H4 (cell line): ENCODE measurements at regions not wholly inside any gene's neighbourhood (a gene's known extent, or its start where the extent isn't known, plus 50 kb on each side); places are given as distances from the start of the nearest gene placed in this dataset.
"Not testable (repeated sequence)": the region's sequence is repeated elsewhere in the genome, so short reads cannot be mapped to it uniquely, and the experiment has no call there.

Experiments used
- DNase-seq: peaks from one replicate; pipeline ENCODE4 v3.0.0-alpha.2; 2015; ENCODE audit warnings: low spot score

DNA sequence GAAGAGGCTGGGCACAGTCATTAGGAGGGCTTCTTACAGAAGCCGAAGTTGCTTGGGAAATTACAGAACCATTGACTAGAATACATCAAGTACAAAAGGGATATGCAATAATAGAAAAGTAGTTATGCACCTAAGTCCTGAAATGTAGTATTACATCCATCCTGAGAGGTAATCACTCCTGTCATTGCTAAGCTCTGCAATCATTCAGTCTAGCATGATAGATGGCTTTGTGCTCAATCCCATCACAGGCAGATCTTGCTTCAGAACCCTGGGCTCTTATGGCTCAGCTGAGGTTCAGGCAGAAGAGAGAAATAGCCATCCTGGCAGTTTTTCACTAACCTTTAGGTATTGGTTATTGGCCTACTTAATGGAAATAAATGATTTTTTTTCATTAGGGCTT lies 231.7 kb upstream of the AFF2 start:
- no peak for DNase-seq

DNA sequence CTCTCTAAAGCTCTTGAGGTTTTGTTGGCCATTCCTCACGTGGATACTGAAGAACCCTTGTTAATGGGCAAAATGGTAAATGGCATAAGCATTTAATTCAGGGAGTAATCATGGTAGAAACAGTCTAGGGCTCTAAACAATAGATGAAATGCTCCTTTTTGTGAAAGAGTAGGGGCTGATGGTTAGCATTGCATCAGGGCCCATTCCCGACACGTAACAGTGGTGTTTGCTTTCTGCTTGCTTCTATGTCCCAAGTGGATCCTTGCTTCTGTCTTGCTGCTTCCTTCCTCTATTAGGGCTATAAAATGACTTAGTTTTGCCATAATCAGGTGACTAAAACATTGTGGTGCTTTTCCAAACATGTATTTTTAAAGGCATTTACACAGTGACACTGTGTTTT lies 230.9 kb upstream of the AFF2 start:
- DNase-seq = no peak

DNA sequence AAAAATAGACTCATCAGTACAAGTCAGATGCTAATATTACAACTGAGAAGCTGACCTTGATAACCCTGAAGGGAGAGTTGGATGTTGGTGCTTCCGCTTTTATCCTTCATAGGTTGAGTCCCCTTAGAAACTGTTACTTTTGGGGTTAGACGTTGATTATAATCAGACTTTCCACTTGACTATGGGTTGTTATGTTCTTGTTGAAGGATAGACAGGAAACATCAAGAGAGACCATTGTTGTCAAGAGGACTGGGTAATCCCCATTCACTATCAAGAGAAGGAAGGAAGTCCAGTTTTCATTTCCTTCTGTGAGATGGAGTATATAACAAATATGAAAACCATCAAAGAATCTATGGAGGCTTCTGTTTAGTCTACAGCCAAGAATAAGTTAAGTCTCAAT lies 229.9 kb upstream of the AFF2 start:
- DNase-seq = no peak

DNA sequence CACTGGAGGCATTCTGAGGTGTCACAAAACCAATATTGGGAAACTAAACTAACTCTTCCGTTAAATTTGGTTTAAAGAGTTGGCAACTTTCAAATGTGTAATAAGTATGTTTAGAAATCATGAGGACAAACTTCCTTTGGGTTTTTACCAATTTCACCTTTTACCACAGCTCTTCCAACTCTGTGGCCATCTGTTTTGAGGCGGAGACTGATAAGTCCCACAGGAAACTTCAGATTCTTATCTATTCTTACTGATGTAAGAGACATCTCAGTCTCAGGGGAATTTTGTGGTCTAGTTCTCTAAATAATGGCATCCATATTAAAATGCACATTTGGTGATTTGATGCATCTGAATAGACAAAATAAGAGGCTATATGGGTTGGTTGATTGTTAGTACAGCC lies 229.2 kb upstream of the AFF2 start:
- no peak for DNase-seq

DNA sequence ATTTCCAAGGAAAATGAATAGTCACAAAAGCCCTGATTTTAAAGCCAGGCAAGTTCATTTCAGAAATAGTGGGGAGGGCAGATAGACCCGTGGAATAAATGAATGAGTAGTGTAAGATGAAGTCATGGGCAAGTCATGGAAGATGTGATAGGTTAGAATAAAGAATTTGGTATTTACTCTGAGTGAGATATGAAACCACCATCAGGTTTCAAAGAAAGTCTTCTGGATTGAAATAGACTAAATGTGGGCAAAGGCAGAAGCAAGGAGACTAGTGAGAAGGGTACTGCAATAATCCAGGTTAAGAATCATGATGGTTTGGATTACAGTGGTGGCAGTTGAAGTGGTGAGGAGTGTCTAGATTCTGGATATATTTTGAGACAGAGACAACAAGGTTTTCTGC lies 218.5 kb upstream of the AFF2 start:
- DNase-seq = no peak

DNA sequence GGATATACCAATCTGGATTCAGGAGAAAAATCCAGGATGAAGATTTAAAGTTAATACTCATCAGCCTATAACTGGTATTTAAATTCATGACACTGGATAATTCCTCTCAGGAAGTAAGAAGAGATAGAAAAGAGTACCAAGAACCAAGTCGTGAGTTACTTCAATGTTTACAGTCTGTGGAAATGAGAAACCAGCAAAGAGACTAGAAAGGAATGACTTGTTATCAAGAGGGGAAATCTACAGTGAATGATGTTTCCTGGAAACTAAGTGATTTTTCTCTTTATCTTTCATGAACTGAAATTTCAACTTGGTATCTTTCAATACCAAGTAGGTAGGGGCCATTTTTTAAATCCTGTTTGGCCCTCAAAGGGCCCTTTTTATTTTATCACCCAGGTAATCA lies 217.9 kb upstream of the AFF2 start:
- no peak for DNase-seq

DNA sequence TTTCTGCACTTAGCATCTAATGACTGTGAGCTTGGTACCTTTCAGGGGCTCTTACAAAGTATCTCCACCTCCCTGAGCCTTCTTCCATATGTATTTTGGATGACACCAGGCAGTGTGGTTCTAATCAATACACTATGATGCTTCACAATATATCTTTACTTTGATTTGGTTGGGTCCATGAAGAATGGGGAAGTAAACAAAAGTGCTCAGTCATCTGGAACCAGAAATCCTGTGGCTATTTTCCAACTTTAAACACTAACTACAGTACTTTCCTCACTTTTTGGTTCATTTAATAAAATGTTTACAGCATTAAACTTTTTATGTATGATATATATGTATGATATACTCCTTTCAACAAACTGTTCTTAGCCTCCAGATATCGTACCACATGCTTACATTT lies 216.4 kb upstream of the AFF2 start:
- no peak for DNase-seq

DNA sequence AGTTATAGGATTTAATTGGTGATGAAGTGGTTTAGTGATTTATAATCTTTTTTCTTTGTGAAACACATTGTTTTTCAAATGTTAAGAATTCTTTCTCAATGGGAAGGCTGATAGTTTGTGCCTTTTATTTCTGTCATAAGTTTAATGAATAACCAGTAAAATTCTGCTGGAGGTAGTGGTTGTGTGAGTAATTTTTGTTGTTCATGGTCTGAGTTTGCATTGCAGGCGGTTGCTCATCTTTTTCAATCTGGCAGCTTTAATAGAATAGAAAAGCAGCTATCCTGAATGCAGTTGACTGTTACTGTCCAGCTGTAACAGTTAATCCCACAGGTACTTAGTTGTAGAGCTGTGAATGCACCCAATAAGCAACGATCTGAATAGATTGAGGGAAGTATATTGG lies 215.6 kb upstream of the AFF2 start:
- no peak for DNase-seq

DNA sequence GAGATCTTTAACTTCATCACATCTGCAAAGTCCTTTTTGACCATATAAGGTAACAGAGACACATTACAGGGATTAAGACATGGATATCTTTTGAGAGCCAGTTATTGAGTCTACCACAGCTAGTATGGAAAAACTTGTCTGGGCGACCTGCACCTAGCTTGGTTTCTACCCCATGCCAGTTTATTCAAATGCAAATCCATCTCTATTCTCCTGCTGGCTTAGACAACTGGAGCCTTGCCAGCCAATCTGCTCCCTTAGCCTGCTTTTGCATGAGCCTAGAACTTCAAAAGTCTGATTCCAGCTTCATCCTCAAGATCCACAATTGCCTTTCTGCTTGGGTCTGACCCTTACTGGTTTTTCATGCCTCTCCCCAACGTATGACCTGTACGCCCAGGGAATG lies 212.0 kb upstream of the AFF2 start:
- no peak for DNase-seq

DNA sequence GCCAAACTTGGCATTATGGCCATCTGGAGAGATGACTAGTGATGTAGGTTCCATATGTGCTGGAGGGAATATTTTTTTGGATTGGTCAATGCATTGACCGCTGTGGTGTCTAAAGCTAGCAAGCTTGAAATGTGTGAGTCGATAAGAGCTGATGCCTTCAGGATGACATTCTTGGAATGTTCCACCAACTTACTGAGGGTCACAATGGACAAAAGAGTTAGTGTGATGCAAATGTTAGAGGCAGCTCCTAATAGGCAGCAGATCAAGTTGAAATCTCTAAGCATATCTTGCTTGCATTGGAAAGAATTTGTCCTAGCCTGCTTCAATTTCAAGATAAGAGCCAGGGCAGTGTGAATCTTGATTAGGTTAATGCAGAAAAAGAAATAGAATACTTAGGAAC lies 210.4 kb upstream of the AFF2 start:
- DNase-seq = no peak

DNA sequence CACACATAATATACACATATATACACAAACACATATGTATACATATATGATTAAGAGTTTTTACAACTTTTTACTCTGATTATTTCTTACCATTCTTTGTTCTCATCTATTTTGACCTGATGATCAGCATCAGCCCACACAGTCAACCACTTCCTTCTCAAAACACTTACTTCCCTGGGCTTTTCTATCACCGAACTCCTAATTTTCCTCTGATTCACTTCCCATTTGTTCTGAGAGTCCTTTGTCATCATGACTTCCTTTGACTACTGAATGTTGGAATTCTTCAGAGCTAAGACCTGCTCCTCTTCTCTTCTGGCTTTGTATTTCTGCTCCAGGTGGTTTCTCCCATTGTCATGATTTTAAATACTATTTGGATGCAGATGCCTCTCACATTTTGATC lies 209.5 kb upstream of the AFF2 start:
- no peak for DNase-seq

DNA sequence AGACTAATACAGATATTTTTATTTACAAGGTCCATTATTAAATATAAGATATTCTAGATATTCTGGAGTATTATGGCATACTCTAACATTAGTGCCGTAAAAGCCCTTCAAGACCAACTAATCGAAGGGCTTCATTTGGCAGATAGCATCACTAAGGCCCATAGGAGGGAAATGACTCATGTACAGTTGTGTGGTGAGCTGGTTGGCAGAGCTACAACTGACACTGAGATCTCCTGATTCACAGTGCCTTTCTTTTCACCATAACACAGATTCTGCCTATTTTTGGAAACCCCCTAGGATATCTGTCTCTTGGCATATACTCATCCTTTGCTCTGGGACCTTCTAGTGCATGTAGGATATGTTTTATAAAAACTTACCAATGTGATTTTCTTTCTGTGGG lies 201.7 kb upstream of the AFF2 start:
- no peak for DNase-seq

DNA sequence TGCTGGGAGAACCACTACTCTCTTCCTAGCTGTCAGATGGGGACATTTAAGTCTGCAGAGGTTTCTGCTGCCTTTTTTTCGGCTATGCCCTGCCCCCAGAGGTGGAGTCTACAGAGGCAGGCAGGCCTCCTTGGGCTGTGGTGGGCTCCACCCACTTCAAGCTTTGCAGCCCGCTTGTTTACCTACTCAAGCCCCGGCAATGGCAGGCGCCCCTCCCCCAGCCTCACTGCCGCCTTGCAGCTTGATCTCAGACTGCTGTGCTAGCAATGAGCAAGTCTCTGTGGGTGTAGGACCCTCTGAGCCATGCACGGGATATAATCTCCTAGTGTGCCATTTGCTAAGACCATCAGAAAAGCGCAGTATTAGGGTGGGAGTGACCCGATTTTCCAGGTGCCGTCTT lies 195.2 kb upstream of the AFF2 start:
- DNase-seq = not testable (repeated sequence)

DNA sequence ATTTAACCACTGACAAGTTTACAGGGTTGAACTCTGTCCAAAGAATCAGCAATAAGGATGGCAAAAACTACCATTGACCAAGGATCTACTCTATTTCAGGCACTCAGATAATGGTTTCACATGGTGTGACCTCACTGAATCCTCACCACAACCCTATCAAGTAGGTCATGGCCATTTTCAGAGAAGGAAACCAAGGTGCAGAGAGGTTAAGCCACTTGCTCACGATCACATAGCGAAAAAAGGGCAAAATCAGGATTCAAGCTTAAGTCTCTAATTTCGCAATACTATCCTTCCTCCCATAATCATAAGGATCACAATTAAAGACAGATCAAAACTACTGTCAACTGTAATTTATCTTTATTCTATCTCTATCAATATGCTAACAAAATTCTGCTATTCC lies 191.0 kb upstream of the AFF2 start:
- no peak for DNase-seq

DNA sequence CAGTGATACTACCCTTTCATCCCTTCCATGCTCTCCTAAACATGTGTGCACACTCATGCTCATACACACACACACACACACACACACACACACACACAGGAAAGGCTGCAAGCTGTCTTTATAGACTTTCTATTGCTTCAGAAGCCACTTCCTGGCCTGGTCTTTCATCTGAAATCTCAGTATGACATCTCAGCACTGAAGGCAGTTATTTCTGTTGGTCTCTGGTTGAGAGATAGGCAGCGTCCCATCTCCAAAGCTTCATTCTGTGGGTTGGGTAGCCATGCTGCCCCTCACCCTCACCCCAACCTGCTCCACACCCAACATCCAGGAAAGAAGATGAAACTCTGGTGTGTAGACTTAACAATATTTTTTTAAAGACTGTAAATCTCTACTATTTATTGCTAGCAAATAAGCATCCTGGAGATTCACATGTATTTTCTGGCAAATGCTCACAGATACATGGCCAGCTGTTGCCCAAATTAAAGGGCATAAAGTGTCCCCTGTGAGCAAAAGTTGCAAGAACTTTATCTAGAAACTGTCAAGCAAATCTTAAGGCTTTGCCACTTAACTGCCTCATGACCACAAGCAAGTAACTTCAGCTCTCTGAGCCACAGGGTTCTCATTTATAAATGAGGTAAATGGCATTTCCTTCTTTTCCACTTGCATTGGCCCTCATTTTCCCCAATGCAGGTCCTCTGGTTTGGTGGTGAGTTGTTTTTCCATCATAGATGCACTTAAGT lies 189.8 kb upstream of the AFF2 start:
- DNase-seq = no peak

DNA sequence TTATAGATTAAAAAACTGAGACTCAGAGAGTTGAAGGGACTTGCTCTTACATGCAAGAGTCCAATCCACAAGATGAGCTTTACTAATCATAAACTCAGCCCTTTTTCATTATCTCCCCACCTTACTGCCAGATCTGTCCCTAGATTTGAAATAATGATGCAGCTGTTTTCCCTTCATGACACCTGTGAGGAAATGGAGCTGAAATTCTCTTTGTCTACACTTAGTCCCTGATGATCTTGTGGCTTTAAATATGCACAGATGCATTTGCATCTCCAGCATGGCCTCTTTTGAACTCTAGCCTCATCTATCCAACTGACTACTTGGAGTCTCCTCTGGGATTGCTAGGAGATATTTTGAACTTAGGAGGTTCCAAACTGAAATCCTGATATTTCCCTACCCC lies 188.9 kb upstream of the AFF2 start:
- DNase-seq = no peak

DNA sequence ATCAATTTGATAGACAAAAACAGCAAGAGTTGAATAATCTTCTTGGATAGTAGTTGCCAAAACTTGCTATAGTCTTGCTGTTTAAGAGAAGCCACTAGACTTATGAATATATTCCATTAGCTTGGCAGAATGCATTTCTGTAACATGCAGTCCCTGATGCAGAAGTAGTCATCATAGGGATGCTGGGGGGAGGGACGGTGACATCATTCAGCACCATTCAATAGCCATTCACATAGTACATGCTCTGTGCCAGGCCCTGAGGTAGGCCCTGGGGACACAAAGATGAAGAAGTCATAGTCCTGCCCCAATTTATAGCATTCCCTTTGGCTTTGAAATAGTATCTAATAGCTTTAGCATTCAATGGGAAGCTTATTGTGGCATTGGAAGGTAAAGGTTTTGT lies 185.5 kb upstream of the AFF2 start:
- DNase-seq = no peak

DNA sequence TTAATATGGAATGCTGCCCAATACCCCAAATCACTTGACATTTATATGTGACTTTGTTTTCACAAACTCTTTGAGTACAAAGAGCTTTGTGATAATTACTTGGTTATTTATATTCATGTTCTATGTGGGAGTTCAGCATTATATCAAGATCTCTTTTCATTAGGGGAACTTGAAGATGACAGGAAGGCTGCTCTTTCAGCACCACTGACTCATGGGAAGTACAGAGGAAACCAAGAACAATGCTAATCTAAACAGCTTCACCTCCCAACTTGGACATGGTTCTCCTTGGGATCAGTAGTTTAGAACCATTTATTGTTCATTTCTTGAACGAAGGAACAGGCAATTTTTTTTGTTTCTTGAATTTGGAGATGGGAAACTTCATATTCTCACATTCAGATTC lies 184.0 kb upstream of the AFF2 start:
- DNase-seq = no peak

DNA sequence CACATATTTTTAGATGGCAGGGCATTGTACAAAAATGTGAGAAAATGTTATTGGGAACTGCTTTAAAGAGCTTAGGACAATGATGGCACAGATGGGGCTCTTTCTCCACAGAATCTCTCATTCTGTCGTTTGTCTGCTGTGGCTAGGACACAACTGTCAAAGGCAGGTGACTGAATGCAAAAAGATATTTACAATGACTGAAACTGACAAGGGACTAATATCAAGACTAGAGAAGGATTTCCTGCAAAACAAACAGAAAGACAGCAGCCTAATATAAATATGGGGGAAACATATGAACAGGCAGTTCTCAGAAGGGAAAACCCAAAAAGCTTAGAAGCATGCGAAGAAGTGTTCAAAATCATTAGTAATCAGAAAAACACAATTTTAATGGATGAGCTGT lies 177.5 kb upstream of the AFF2 start:
- no peak for DNase-seq

DNA sequence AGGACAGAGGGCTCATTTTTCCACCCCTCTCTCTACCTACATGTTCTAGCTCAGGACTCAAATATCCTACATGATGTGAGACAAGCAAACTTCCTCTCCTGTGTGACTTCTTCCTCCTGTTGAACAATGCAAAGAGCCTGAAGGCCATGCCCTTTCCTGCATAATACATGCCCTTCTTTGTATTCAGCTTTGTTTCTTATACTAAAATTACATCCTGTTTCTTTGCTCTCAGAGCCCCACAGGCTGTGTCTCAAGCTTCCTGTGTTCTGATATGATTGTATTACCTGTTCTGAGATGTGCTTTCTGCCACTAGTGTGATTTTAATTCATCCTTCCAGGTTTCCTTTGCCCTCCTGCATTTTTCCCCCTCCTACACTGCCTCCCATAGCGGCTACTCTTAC lies 166.4 kb upstream of the AFF2 start:
- DNase-seq = no peak

DNA sequence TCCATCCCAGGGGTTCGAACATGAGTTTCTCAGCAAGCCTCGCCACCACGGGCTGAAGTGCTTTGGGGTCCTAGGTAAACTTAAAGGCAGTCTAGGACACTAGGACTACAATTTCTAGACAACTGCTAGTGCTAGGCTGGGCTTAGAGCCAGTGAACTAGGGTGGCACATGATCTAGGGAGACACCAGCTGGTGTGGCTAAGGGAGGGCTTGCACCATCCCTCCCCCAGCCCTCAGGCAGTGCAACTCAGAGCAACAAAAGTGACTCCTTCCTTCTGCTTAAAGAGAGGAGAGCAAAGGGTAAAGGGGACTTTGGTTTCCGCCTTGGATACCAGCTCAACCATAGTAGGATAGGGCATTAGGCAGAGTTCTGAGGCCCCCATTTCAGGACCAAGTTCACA lies 162.5 kb upstream of the AFF2 start:
- DNase-seq = no peak

DNA sequence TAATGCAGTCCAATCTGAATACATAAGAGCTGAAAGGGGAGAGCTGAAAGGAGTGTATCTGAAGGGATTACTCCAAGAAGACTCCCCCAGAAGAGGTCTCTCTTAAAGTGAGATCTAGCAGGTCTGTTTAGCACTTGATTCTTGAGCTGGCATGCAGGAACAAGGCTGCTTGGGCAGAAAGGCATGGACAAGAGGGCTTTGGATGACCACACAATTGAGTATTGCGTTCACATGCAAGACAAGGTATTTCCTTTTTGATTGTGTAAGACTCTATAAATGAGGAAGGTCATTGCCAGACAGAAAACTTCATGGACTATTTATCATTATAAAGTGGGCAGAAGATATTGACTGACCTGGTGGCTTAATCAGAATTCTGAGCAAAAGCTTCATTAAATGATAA lies 145.5 kb upstream of the AFF2 start:
- DNase-seq = no peak

DNA sequence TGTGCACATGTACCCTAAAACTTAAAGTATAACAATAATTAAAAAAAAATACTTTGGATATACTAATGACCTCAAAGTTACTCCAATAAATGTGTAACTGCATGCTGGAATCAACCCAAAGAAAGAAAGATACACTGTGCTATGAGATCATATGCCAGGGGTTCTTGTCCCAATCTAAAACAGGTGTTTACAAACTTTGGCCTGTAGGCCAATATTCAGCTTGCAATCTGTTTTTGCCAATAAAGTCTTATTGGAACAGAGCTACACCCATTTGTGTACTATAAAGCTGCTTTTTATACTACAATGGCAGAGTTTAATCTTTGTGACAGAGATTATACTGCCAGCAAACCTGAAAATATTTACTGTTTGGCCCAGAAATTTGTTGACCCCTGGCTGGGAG lies 138.8 kb upstream of the AFF2 start:
- DNase-seq = no peak

DNA sequence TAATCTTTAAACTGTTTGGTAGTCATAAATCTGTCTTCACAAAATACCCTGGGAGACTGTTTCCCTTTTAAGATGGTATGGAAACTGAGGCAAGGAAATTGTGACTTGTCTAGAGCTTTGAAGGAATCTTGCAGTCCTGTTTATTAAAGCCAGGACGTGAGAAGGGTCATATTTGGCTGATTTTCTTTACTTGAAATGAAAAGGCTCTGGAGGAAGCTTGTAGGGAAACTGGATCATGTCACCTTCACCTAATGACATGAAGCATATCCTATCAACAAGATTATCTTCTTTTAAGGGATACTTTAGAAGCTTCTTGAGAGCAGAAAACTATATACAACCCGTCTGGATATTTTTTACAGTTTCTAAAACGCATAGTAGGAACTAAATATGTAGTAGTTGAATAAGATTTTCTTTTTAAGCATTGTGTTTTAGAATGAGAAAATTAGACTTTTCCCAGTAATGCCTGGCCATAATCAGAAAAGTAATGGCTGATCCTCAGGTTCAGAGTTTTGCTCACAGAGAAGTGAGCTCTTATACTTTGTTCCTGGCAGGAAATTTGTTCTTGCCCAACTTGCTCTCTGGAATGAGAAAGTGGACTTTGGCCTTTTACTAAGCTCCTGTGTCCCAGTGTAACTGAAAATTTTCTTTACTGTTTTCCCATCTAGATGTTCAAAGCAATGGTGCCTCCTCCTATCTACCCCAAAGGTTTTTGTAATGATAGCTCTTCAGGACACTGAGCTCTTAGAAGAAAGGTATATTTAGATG lies 136.8 kb upstream of the AFF2 start:
- no peak for DNase-seq
